ENCODE measurements at regions not wholly inside any gene's neighbourhood (a gene's known extent, or its start where the extent isn't known, plus 50 kb on each side); places are given as distances from the start of the nearest gene placed in this dataset.

- H3K4me1 ChIP-seq, result no peaks in the 10 kb centered on the region
- H3K36me3 ChIP-seq, result no peaks in the 10 kb centered on the region
- TF ChIP-seq EP300 (IDR thresholded peaks at IDR 0.05), result no peak
- TF ChIP-seq POLR2AphosphoS5 (IDR thresholded peaks at IDR 0.05), result no peak
- no peak for TF ChIP-seq POLR2A (IDR thresholded peaks at IDR 0.05; ENCODE audit: low read depth)
- no peak for TF ChIP-seq CTCF (IDR thresholded peaks at IDR 0.05)
- DNase-seq (ENCODE audit: extremely low spot score), result no peak
- no peak overlapping the region for H3K4me3 ChIP-seq
- H3K9me3 ChIP-seq, result peaks cover 0 to 11% (median 0%) of the 10 kb centered on the region in 4 donors
- no peak overlapping the region for H3K27ac ChIP-seq (replicated peaks in 1 of 4)
- H3K27me3 ChIP-seq, result no peaks in the 10 kb centered on the region
- intact Hi-C loops (cut with DNase I), result no loop called here
Observed at GRCh38 chrX:25213611-25214010, 197.8 kb upstream of the ARX start.

DNA sequence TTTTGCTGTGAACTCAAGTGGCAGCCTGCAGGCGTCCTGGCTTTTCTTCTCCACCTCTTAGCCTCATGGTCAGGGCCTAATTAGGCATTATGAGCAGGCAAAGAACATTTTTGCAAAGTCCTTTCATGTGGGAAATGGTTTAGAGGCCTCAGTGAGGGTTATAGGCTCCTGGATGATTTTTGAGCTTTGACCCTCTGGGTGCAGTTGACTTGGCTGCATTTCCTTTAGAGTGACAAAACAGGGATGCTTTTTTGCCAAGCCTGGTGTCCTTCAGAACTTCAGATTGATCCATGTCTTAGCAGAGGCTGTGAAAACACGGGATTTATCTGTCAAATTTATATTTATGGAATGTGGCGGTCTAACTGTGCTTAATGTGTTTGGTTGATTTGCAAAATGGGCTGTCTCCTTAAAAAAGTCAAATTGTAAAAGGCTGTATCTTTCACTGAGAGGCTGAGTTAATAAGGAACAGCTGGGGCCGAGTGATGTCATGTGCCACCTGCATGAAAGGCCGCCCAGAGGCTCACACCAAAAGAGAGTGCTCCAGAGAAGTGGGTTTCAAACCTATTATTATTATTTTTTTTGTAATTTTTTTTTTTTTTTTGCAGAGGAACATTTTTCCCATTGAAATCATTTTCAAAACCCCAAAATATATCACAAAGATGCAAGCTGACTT lies 192.2 kb upstream of the ARX start:
- peaks cover 0 to 12% (median 0%) of the 10 kb centered on the region in 4 donors for H3K9me3 ChIP-seq
- TF ChIP-seq EP300 (IDR thresholded peaks at IDR 0.05) (no peak), POLR2A (IDR thresholded peaks at IDR 0.05; ENCODE audit: low read depth) (no peak), POLR2AphosphoS5 (IDR thresholded peaks at IDR 0.05) (no peak), CTCF (IDR thresholded peaks at IDR 0.05) (no peak)
- 62% methylated on average over 5 of the region's 5 CpGs for WGBS

GRCh38 chrX:25206778-25207177 lies 191.0 kb upstream of the ARX start:
- Histone ChIP-seq H3K9me3 (peaks cover 0 to 12% (median 0%) of the 10 kb centered on the region in 4 donors), H3K27ac (replicated peaks in 1 of 4) (no peak overlapping the region), H3K36me3 (no peaks in the 10 kb centered on the region), H3K27me3 (no peaks in the 10 kb centered on the region), H3K4me1 (no peaks in the 10 kb centered on the region), H3K4me3 (no peak overlapping the region)
- 0% methylated on average over 1 of the region's 1 CpG for WGBS
- TF ChIP-seq EP300 (IDR thresholded peaks at IDR 0.05) (no peak), POLR2AphosphoS5 (IDR thresholded peaks at IDR 0.05) (no peak), CTCF (IDR thresholded peaks at IDR 0.05) (no peak), POLR2A (IDR thresholded peaks at IDR 0.05; ENCODE audit: low read depth) (no peak)
- no peak for DNase-seq (ENCODE audit: extremely low spot score)
- intact Hi-C loops (cut with DNase I), result no loop called here

More for the DNA sequence above, 192.2 kb upstream of the ARX start:
- Histone ChIP-seq H3K4me1 (no peaks in the 10 kb centered on the region), H3K27ac (replicated peaks in 1 of 4) (no peak overlapping the region), H3K4me3 (no peak overlapping the region), H3K36me3 (no peaks in the 10 kb centered on the region), H3K27me3 (no peaks in the 10 kb centered on the region)
- intact Hi-C loops (cut with DNase I), result no loop called here
- no peak for DNase-seq (ENCODE audit: extremely low spot score)

DNA sequence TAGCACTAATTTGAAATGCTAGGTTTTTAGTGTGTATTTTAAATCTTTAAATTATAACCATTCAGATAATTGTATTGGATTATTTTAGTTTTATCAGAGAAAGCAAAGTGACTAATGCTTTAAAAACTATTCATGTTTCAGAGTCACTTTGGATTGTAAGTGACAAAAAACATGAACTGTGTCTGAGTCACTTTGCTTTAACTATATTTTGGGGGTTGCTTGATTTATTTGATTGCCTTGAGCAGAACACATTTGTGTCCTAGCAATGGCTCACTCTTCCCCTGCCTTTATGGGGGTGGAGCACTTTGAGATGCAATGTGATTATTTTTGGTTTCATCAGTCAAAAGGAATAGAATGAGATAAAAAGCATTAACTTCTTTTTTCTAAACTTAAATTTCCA lies 188.4 kb upstream of the ARX start:
- Histone ChIP-seq H3K36me3 (no peaks in the 10 kb centered on the region), H3K27me3 (no peaks in the 10 kb centered on the region), H3K4me3 (no peak overlapping the region), H3K27ac (replicated peaks in 1 of 4) (no peak overlapping the region), H3K4me1 (no peaks in the 10 kb centered on the region), H3K9me3 (peaks cover 0 to 6% (median 0%) of the 10 kb centered on the region in 4 donors)
- DNase-seq (ENCODE audit: extremely low spot score), result no peak
- intact Hi-C loops (cut with DNase I), result no loop called here
- TF ChIP-seq POLR2AphosphoS5 (IDR thresholded peaks at IDR 0.05) (no peak), EP300 (IDR thresholded peaks at IDR 0.05) (no peak), CTCF (IDR thresholded peaks at IDR 0.05) (no peak), POLR2A (IDR thresholded peaks at IDR 0.05; ENCODE audit: low read depth) (no peak)

DNA sequence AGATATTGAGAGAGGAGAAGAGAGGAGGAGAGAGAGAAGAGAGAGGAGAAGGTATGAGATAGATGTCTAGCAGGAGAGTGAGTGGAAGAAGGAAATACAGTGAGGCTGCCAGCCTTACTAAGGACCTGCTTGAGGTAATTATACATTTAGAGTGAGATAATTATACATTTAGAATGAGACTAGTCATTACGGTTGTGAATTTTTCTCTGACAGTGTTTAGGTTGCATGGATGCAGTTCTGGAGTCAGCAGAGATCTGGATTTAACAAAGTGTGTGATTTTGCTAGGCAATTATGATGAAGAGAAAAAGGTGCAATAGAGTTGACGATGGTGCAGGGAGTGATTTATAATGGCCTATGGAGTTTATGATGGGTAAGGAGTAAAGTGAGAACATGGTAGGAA lies 187.1 kb upstream of the ARX start:
- Histone ChIP-seq H3K4me1 (no peaks in the 10 kb centered on the region), H3K4me3 (no peak overlapping the region), H3K27ac (replicated peaks in 1 of 4) (no peak overlapping the region), H3K27me3 (no peaks in the 10 kb centered on the region), H3K36me3 (no peaks in the 10 kb centered on the region), H3K9me3 (no peaks in the 10 kb centered on the region)
- TF ChIP-seq CTCF (IDR thresholded peaks at IDR 0.05) (no peak), EP300 (IDR thresholded peaks at IDR 0.05) (no peak), POLR2AphosphoS5 (IDR thresholded peaks at IDR 0.05) (no peak), POLR2A (IDR thresholded peaks at IDR 0.05; ENCODE audit: low read depth) (no peak)
- 62% methylated on average over 2 of the region's 2 CpGs for WGBS
- DNase-seq (ENCODE audit: extremely low spot score), result no peak
- intact Hi-C loops (cut with DNase I), result no loop called here

Measured in esophagus muscularis mucosa (tissue), 4 donors.